Ascending aorta (tissue), 2 donors: ENCODE measurements at regions not wholly inside any gene's neighbourhood (a gene's known extent, or its start where the extent isn't known, plus 50 kb on each side); places are given as distances from the start of the nearest gene placed in this dataset.

Source experiments
- DNase-seq, 2 donors: peaks; one replicate each; pipeline ENCODE4 v3.0.0-alpha.2; 2019; ENCODE audit warnings: low spot score in 2 of 2
- H3K27ac ChIP-seq, 2 donors: fragments of 200-600 bp; sonication (generic); one replicate each; pipeline ENCODE4 v1.5.1; 2016 to 2017; ENCODE audit warnings: mild to moderate bottlenecking in 1 of 2
- H3K27me3 ChIP-seq: fragments of 200-600 bp; sonication (generic); one replicate; pipeline ENCODE4 v1.5.1; 2017
- H3K36me3 ChIP-seq, 2 donors: fragments of 200-600 bp; sonication (generic); one replicate each; pipeline ENCODE4 v1.5.1; 2016
- H3K4me1 ChIP-seq, 2 donors: fragments of 200-600 bp; sonication (generic); one replicate each; pipeline ENCODE4 v1.5.1; 2016 to 2017; ENCODE audit warnings: mild to moderate bottlenecking in 1 of 2
- H3K4me3 ChIP-seq, 2 donors: fragments of 200-600 bp; sonication (generic); one replicate each; pipeline ENCODE4 v1.5.1; 2016 to 2017; ENCODE audit warnings: mild to moderate bottlenecking in 1 of 2
- H3K9me3 ChIP-seq, 2 donors: fragments of 200-600 bp; sonication (generic); one replicate each; pipeline ENCODE4 v1.5.1; 2016
- CTCF ChIP-seq, 3 experiments: fragments of 200-600 bp in 2 of 3; fragments of 450-650 bp in 1 of 3; sonication (generic) in 2 of 3; IDR thresholded peaks; one replicate each; pipeline ENCODE4 v1.5.1; 2016 to 2019; ENCODE audit warnings: antibody characterized with exemption in 3 of 3, mild to moderate bottlenecking in 1 of 3, moderate library complexity in 1 of 3
- intact Hi-C: fragments of 100-400 bp; cut with DNase I; formaldehyde crosslinking; loops from one replicate; pipeline ENCODE4 v1.15.1; 2023

GRCh38 chr22:49439373-49439772 lies 388.3 kb downstream of the BRD1 start:
- intact Hi-C loops, result no loop called here
- Histone ChIP-seq H3K36me3 (no peaks in the 10 kb centered on the region), H3K4me3 (no peak overlapping the region), H3K27ac (no peak overlapping the region), H3K9me3 (peaks cover 0 to 3% of the 10 kb centered on the region in 2 donors), H3K4me1 (no peaks in the 10 kb centered on the region), H3K27me3 (no peaks in the 10 kb centered on the region)
- TF ChIP-seq CTCF (IDR thresholded peaks at IDR 0.05), result no peak
- DNase-seq, result peak in 1 of 2 donors; percentile 24

GRCh38 chr22:49437956-49438355 lies 389.7 kb downstream of the BRD1 start:
- H3K27me3 ChIP-seq, result no peaks in the 10 kb centered on the region
- intact Hi-C loops, result no loop called here
- H3K27ac ChIP-seq, result no peak overlapping the region
- H3K4me3 ChIP-seq, result no peak overlapping the region
- H3K36me3 ChIP-seq, result no peaks in the 10 kb centered on the region
- DNase-seq, result peak in 1 of 2 donors; percentile 30
- peaks cover 0 to 5% of the 10 kb centered on the region in 2 donors for H3K9me3 ChIP-seq
- no peak for TF ChIP-seq CTCF (IDR thresholded peaks at IDR 0.05)
- no peaks in the 10 kb centered on the region for H3K4me1 ChIP-seq

GRCh38 chr22:49437356-49437755 lies 390.3 kb downstream of the BRD1 start:
- DNase-seq, result peak in 1 of 2 donors; percentile 7
- no peak for TF ChIP-seq CTCF (IDR thresholded peaks at IDR 0.05)
- no peaks in the 10 kb centered on the region for H3K4me1 ChIP-seq
- H3K9me3 ChIP-seq, result peaks cover 0 to 5% of the 10 kb centered on the region in 2 donors
- no peak overlapping the region for H3K27ac ChIP-seq
- H3K4me3 ChIP-seq, result no peak overlapping the region
- H3K27me3 ChIP-seq, result no peaks in the 10 kb centered on the region
- no peaks in the 10 kb centered on the region for H3K36me3 ChIP-seq
- intact Hi-C loops, result no loop called here

DNA sequence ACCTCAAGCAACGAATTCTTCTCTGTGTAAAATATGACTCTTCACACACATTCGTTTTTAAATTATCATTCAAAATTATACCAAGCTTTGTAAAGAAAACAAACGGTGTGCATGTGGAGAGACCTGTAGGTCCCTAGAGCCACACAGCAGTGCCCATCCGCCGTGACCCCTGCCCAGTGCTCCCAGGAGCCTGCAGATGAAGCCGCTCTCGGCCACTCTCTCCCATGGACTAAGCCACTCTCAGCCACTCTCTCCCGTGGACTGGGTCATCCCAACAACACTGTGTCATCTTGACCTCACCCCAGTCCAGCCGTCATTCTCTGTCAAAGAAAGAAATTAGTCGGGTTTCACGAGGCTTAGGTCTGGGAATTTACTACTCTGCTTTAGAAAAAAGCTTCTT lies 391.6 kb downstream of the BRD1 start:
- Histone ChIP-seq H3K4me1 (no peaks in the 10 kb centered on the region), H3K27ac (no peak overlapping the region), H3K9me3 (peaks cover 0 to 5% of the 10 kb centered on the region in 2 donors), H3K36me3 (no peaks in the 10 kb centered on the region), H3K27me3 (no peaks in the 10 kb centered on the region), H3K4me3 (no peak overlapping the region)
- intact Hi-C loops, result no loop called here
- TF ChIP-seq CTCF (IDR thresholded peaks at IDR 0.05), result no peak
- DNase-seq, result peak in 1 of 2 donors; percentile 11

GRCh38 chr22:49435596-49435995 lies 392.1 kb downstream of the BRD1 start:
- no peak for TF ChIP-seq CTCF (IDR thresholded peaks at IDR 0.05)
- H3K4me3 ChIP-seq, result no peak overlapping the region
- no peak overlapping the region for H3K27ac ChIP-seq
- H3K4me1 ChIP-seq, result no peaks in the 10 kb centered on the region
- intact Hi-C loops, result no loop called here
- H3K27me3 ChIP-seq, result no peaks in the 10 kb centered on the region
- peaks cover 0 to 5% of the 10 kb centered on the region in 2 donors for H3K9me3 ChIP-seq
- DNase-seq, result peak in 1 of 2 donors; percentile 28
- H3K36me3 ChIP-seq, result no peaks in the 10 kb centered on the region
